ENCODE measurements at regions not wholly inside any gene's neighbourhood (a gene's known extent, or its start where the extent isn't known, plus 50 kb on each side); places are given as distances from the start of the nearest gene placed in this dataset.
"Not testable (repeated sequence)": the region's sequence is repeated elsewhere in the genome, so short reads cannot be mapped to it uniquely, and the experiment has no call there.

- DNase-seq (ENCODE audit: low read depth): no peak
Observed at GRCh38 chr5:169531631-169532030, 51.9 kb upstream of the SPDL1 start.

GRCh38 chr5:169527863-169528262 lies 55.7 kb upstream of the SPDL1 start:
- no peak for DNase-seq (ENCODE audit: low read depth)

- DNase-seq (ENCODE audit: low read depth): no peak
Observed at GRCh38 chr5:169527066-169527465, 56.5 kb upstream of the SPDL1 start.

DNA sequence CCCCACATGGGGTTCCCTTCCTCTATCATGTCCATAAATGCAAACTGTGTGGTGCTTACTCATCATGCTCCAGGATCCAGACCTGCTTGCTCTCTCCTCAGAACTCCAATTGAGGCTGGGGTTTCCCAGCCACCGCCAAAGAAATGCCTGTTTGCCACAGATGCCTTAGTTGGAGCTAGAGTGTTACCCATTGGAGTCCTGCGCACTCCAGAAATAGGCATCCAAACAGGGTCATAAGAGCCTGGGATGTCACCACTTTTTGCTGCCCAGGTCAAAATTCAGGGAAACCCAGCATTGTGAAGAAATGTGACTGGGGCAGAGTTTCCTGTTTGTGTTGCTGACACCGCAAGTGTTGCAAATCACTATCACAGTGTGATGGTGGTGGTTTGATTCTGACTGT lies 60.7 kb upstream of the SPDL1 start:
- no peak for DNase-seq (ENCODE audit: low read depth)

GRCh38 chr5:169521366-169521983 lies 62.1 kb upstream of the SPDL1 start:
- no peak for DNase-seq (ENCODE audit: low read depth)

DNA sequence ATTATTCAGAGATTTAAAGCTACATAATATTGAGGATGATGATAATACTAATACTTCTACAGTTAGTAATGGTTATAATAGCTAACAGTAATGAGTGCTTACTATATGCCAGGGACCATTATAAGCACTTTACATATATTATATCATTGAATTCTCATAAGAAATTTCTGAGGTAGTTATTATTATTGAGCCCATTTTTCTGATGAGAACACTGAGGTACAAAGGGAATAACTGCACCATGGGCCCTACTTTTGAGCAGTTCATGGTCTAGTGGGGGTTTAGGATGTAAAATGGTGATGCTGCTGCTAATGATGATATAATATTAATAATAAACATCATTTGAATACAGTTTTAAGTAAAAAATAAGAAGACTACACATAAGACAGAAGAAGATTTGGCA lies 64.2 kb upstream of the SPDL1 start:
- no peak for DNase-seq (ENCODE audit: low read depth)

DNA sequence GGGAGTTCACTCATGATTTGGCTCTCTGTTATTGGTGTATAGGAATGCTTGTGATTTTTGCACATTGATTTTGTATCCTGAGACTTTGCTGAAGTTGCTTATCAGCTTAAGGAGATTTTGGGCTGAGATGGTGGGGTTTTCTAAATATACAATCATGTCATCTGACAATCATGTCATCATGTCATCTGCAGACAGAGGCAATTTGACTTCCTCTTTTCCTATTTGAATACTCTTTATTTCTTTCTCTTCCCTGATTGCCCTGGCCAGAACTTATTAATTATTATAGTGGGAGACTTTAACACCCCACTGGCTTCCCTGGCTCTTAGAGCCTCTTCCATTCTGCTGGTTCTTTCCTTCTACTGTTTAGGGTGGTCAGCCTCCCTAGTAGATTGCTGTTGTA lies 64.8 kb upstream of the SPDL1 start:
- DNase-seq (ENCODE audit: low read depth): not testable (repeated sequence)

- DNase-seq (ENCODE audit: low read depth): no peak
Observed at GRCh38 chr5:169512385-169512784, 71.2 kb upstream of the SPDL1 start.

GRCh38 chr5:169511708-169512107 lies 71.9 kb upstream of the SPDL1 start:
- no peak for DNase-seq (ENCODE audit: low read depth)

- DNase-seq (ENCODE audit: low read depth): no peak
Observed at GRCh38 chr5:169507051-169507450, 76.5 kb upstream of the SPDL1 start.

GRCh38 chr5:169503886-169504285 lies 79.7 kb upstream of the SPDL1 start:
- no peak for DNase-seq (ENCODE audit: low read depth)

- no peak for DNase-seq (ENCODE audit: low read depth)
Observed at GRCh38 chr5:169499990-169500505, 83.5 kb upstream of the SPDL1 start.

- DNase-seq (ENCODE audit: low read depth): no peak
Observed at GRCh38 chr5:169496878-169497277, 86.7 kb upstream of the SPDL1 start.

DNA sequence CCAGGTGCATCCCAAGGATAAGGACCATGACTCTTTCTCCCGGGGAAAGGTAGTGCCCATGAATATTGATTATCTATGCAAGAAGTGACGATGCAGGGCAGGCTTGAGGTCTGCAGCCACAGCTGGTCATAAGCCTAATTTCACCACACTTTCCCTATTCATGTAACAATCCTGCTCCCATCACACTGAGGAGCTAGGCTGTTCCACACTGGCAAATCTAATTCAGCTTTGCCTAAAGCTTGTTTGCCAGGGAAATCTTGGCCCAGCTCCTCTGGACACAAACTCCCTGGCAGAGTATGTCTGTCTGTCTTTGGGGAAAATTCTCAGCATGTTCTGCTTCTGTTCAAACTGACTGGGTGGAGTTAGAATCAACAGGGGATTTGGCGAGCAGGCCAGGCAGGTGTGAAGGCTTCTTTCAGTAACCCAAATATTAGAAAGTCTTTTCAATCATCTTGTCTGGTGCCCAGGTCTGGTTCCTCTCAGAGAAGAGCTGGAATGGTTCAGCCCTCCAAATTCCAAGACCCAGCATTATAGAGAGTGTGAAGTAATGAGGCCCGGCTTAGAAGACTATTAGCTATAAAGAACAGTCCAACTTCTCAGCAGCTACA lies 88.5 kb upstream of the SPDL1 start:
- no peak for DNase-seq (ENCODE audit: low read depth)

DNA sequence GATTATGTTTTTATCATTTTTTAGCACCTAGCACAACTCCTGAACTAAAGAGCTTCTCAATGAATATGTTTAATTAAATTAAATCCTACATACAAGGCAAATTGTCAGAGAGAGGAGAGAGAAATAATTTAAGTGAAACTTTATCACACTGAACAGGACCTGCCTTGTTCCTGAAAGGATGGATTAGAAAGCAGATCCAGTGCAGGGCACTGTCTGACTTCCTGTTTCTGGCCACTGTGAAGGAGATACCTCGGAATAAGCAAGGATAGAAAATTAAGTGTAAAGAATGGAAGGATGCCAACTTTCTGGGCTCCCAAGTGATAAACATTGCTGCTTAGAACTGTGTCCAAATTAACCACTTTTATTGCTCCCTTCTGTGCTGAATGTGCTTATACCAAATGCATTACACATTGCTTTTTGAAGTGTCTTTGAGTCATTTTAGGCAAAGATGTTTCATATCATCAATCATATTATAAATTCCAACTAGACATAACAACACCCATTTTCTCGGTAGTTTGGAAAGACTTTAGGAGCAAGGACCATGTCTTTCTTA lies 89.1 kb upstream of the SPDL1 start:
- no peak for DNase-seq (ENCODE audit: low read depth)

DNA sequence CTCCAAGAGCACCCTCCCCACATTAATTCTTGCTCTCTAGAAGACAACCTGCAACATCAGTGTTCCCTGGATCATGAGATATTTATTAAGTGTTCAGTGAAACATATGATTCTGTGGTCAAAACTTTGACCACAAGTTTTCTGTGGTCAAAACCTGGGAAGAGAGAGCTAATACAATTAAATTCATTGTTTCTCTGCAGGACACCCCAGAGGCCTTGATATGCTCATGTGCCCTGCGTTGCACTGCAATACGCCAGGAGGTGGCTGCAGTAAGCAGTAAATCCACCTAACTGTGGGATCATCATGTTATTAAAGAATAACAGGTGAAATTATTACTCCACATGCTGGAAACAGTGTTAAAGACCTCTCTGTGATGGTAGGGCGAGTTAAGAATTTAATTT lies 109.3 kb upstream of the SPDL1 start:
- DNase-seq (ENCODE audit: low read depth): peak; percentile 8

DNA sequence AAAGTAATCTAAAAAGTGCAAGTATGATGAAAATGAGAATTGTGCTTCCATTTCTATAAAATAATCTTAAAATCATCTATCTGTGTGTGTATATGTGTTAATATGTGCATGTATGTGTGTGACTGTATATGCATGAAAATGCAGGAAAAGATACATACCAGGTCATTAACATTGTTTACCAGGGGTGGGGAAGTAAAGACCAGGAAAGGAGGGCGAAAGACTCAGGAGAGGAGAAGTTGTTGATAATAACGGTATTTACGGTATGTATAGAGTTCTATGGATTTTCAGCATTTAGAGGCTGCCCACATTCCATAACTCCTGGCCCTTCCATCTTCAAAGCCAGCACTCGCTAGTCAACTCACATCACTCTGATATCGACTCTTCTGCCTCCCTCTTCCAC lies 111.0 kb upstream of the SPDL1 start:
- no peak for DNase-seq (ENCODE audit: low read depth)

DNA sequence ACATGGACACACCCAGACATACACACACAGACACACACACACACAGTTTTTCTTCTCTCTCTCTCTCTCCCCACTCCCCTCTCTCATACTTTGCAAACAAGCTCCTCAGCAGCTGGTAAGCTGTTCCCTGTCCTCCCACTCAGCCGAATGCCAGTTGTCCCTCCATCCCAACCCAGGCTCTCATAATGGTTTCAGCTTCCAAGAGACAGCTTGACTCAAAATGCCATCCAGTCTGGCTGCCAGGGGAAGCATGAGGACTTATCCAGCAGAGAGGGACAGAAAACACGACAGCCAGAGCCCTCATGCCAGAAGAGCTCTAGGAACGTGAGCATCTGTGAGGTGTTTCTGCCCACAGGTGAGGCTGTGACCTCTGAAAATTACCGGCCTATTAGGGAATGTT lies 112.6 kb upstream of the SPDL1 start:
- DNase-seq (ENCODE audit: low read depth): no peak

GRCh38 chr5:169467041-169467771 lies 116.4 kb upstream of the SPDL1 start:
- no peak for DNase-seq (ENCODE audit: low read depth)

DNA sequence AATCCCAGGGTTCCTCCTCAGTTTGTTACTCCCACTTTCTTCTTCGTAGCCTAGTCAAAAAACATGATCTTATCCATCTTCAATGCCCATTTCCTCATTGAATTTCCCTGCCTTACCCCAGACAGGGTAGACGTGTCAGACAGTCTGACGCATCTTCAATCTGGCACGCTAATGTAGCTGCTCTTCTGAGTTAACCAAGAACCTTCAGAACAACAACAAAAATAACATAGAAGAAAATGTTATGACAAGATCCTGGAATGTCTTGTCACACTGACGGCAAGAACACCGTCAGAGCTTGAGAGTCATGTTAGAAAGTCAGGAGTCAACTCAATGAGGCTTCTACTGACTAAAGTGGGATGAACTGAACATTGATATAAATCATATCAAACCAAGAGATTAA lies 122.7 kb upstream of the SPDL1 start:
- no peak for DNase-seq (ENCODE audit: low read depth)

DNA sequence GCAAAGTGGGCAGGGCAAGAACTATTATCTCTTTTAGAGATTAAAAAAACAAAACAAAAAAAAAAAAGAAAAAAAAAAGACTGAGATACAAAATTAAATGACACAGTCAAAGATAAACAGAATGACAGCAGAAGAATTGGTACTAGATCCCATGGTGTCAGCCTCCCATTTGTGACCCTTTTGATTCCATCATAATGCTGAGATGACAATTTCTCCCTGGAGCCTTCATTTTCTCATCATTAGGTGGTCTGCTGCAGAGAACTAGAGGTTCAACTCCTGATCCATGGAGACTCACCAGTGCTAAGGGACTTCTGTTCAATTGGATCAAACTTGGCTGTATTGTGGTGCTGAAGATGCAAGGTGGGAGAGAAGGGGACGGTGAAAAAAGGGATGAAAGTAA lies 123.5 kb upstream of the SPDL1 start:
- no peak for DNase-seq (ENCODE audit: low read depth)

DNA sequence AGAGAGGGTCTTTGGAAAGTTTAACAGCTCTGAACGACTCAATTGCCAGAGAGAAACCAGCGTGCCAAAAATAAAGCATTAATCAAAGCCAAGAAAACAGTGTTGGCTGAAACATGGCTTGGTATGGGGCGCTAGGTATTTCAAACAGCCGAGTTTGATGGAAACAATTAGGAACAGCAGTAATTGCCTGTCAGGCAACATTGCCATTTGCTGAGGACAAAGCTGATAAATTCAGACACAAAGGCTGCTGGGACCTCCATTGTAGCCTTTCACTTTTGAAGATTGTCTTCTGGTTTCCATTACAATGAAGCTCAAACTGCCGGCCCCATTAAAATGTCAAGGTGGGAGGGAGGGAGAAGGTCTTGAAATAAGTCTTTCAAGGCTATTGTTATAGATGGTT lies 125.4 kb upstream of the SPDL1 start:
- no peak for DNase-seq (ENCODE audit: low read depth)
